GM13976 (cell line): ENCODE measurements at regions not wholly inside any gene's neighbourhood (a gene's known extent, or its start where the extent isn't known, plus 50 kb on each side); places are given as distances from the start of the nearest gene placed in this dataset.

Experiments
- DNase-seq: peaks from one replicate; pipeline ENCODE4 v3.0.0; 2012; ENCODE audit warnings: low spot score
- in situ Hi-C: fragments of 300-500 bp; cut with MboI; formaldehyde crosslinking; loops from one replicate; pipeline ENCODE4 v1.12.0; 2022; ENCODE audit warnings: low sequenced_read_pairs, mixed read lengths, inconsistent platforms; ENCODE audit not compliant: unreplicated experiment
- TF ChIP-seq, protein P1 (sequence below): IDR thresholded peaks from 2 replicates; pipeline ENCODE4 v1.5.1; 2012; ENCODE audit warnings: borderline replicate concordance, mild to moderate bottlenecking; ENCODE audit not compliant: insufficient read depth; ENCODE audit errors: extremely low read depth, missing control alignments, control extremely low read depth

GRCh38 chr20:57866250-57867106 lies 156.7 kb upstream of the PMEPA1 start:
- in situ Hi-C loops, result no loop called here
- no peak for DNase-seq

DNA sequence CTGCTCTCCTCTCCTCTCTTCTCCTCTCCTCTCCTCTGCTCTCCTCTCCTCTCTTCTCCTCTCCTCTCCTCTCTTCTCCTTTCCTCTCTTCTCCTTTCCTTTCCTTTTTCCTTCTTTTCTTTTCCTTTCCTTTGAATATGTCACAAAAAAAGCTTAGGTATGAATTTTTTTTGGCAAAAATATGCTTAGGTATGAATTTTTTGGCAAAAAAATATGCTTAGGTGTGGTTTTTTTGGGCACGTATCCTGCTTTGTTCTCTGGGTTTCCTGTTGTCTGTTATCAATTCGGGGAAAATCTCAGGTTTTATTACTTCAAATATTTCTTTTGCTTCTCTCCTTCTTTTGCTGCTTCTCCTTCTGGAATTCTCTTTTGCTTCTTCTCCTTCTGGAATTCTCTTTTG lies 155.5 kb upstream of the PMEPA1 start:
- in situ Hi-C loops, result no loop called here
- DNase-seq, result no peak
- TF ChIP-seq, protein P1, sequence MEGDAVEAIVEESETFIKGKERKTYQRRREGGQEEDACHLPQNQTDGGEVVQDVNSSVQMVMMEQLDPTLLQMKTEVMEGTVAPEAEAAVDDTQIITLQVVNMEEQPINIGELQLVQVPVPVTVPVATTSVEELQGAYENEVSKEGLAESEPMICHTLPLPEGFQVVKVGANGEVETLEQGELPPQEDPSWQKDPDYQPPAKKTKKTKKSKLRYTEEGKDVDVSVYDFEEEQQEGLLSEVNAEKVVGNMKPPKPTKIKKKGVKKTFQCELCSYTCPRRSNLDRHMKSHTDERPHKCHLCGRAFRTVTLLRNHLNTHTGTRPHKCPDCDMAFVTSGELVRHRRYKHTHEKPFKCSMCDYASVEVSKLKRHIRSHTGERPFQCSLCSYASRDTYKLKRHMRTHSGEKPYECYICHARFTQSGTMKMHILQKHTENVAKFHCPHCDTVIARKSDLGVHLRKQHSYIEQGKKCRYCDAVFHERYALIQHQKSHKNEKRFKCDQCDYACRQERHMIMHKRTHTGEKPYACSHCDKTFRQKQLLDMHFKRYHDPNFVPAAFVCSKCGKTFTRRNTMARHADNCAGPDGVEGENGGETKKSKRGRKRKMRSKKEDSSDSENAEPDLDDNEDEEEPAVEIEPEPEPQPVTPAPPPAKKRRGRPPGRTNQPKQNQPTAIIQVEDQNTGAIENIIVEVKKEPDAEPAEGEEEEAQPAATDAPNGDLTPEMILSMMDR, result no peak

More at GRCh38 chr20:57866250-57867106, 156.7 kb upstream of the PMEPA1 start:
- TF ChIP-seq, protein P1, result no peak

DNA sequence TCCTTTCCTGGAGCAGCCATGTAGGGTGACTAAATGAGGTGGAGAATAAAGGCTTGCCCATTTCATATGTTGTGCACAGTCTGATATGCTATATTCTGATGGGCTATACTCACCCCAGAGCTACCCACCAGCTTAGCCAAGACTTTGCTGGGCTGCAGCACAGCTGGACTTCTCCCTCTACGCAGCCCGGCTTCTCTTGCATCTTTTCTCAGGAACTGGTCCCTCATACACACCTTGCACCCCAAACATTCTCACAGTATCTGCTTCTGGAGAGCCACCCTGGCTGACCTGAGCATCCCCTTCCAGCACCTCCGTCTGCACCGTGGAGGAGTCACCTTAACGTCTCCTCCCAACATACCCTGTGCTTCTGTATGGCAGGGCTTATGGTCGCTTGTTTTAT lies 150.8 kb upstream of the PMEPA1 start:
- TF ChIP-seq, protein P1, result no peak
- in situ Hi-C loops, result no loop called here
- no peak for DNase-seq

DNA sequence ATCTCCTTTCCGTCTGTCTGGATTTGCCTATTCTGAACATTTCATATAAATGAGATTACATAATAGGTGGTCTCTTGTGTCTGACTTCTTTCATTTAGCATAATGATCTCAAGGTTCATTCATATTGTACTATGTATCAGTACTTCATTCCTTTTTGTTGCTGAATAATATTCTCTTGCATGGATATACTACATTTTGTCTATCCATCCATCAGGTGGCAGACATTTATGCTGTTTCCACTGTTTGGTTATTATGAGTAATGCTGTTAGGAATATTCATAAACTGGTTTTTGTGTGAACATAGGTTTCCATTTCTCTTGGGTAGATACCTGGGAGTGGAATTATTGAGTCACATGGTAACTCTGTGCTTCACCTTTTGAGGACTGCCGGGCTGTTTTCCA lies 148.2 kb upstream of the PMEPA1 start:
- in situ Hi-C loops, result no loop called here
- TF ChIP-seq, protein P1, result no peak
- no peak for DNase-seq

DNA sequence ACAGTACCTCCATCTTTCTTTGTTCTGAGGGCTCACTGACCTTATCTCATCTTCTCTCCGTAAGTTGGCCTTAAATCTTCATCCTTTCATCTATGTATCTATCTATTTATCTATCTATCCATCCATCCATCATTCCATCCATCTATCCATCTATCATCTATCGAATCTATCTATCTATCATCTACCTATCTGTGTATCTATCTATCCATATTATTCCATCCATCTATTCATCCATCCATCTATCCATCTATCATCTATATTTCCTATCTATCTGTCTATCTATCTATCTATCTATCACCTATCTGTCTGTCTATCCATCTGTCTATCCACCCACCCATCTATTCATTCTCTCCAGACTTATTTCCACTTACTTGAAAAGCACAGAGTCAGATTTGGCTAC lies 147.3 kb upstream of the PMEPA1 start:
- no peak for DNase-seq
- TF ChIP-seq, protein P1, result no peak
- in situ Hi-C loops, result no loop called here

DNA sequence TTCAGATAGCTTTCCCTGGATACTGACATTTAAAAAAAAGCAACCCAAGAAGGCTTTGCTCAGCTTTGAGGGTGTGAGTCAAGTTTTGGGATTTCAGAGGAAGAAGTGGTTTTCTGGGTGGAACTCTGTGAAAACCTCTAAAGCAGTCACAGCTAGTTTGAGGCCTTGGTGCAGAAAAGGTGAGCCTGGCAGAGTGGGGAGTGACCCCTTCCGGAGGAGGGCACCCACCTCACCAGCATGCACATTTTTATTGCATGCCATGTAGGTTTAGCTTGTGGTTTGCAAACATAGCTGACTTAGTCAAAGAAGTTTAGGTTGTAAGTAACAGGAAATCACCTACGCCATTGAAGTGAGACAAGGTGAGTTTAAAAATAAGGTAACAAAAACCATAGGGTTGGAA lies 146.8 kb upstream of the PMEPA1 start:
- in situ Hi-C loops, result no loop called here
- TF ChIP-seq, protein P1, result no peak
- DNase-seq, result no peak
